ENCODE measurements at regions not wholly inside any gene's neighbourhood (a gene's known extent, or its start where the extent isn't known, plus 50 kb on each side); places are given as distances from the start of the nearest gene placed in this dataset. TPM values are rescaled to one million over a fixed set of nuclear protein-coding genes. Genes with fewer than 3 reads are reported as not detected.

DNA sequence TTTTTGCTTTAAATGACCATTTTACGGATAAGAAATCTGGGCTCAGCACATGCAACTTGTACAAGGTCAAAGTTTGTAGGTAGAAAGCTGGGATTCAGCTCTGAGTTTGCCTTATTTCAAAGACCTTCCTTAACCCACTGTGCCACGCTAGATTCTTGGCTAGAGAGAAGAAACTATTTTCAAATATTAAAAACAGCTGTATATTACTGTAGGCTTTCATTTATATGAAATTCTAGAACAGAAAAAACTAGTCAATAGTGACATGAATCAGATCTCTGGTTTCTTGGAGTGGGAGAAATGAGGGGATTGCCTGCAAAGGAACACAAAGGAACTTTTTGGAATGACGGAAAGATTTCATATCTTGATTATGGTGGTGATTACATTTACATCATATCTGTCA is 53.0 kb upstream of the C1GALT1 start:
- no peaks in the 10 kb centered on the region for H3K79me2 ChIP-seq (ENCODE audit: low read length)
- no peaks in the 10 kb centered on the region for H3K9me2 ChIP-seq (replicated peaks; ENCODE audit: insufficient read depth, low read length)
- DNase-seq = no peak
- H3K9me3 ChIP-seq (ENCODE audit: low read length) = no peaks in the 10 kb centered on the region
- H3K27me3 ChIP-seq (ENCODE audit: low read length) = no peaks in the 10 kb centered on the region
- H3K4me1 ChIP-seq (ENCODE audit: low read length) = no peaks in the 10 kb centered on the region
- no peak overlapping the region for H3K27ac ChIP-seq (ENCODE audit: low read length)
- no peaks in the 10 kb centered on the region for H3K36me3 ChIP-seq (ENCODE audit: insufficient read depth, low read length)
- no peak overlapping the region for H3K9ac ChIP-seq (ENCODE audit: low read length)
- no peak overlapping the region for H3K4me3 ChIP-seq (ENCODE audit: low read length)
- H2AFZ ChIP-seq (ENCODE audit: low read length) = no peak overlapping the region
- no peak overlapping the region for H3K4me2 ChIP-seq (ENCODE audit: low read depth, low read length, poor library complexity, severe bottlenecking)
- no peaks in the 10 kb centered on the region for H4K20me1 ChIP-seq (ENCODE audit: insufficient read depth, low read depth, low read length)

DNA sequence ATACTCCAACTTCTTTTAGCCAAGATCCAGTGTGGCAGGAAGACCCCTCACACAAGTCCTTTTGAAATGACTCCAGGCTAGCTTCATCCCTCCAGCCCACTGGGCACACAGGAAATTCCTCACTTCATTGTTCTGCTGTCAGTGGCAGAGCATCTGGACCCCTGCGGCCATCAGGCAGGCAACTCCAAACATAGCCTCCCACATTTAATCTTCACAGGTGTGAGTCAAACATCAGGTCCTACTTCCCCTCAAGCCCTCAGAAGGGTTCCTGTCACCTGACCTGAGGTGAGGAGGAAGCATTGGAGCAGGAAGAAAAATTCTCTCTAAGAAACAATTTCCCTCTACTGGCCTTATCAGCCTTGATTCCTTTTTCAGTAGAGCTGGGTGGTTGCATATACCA is 51.1 kb upstream of the C1GALT1 start:
- no peak overlapping the region for H3K27ac ChIP-seq (ENCODE audit: low read length)
- no peak overlapping the region for H3K9ac ChIP-seq (ENCODE audit: low read length)
- H3K79me2 ChIP-seq (ENCODE audit: low read length) = no peaks in the 10 kb centered on the region
- no peak overlapping the region for H2AFZ ChIP-seq (ENCODE audit: low read length)
- no peaks in the 10 kb centered on the region for H3K36me3 ChIP-seq (ENCODE audit: insufficient read depth, low read length)
- no peaks in the 10 kb centered on the region for H3K27me3 ChIP-seq (ENCODE audit: low read length)
- no peak overlapping the region for H3K4me3 ChIP-seq (ENCODE audit: low read length)
- H3K4me2 ChIP-seq (ENCODE audit: low read depth, low read length, poor library complexity, severe bottlenecking) = no peak overlapping the region
- H3K9me3 ChIP-seq (ENCODE audit: low read length) = no peaks in the 10 kb centered on the region
- H3K9me2 ChIP-seq (replicated peaks; ENCODE audit: insufficient read depth, low read length) = no peaks in the 10 kb centered on the region
- no peaks in the 10 kb centered on the region for H4K20me1 ChIP-seq (ENCODE audit: insufficient read depth, low read depth, low read length)
- H3K4me1 ChIP-seq (ENCODE audit: low read length) = no peaks in the 10 kb centered on the region
- DNase-seq = no peak

Small RNAs in the stretch of these regions (small RNA-seq; reads per million reads assigned to genes)
- gene AC079804.2 (not detected), gene MIR3683 (not detected), gene RF00019 (not detected)
